GM21529 (cell line): ENCODE measurements at regions not wholly inside any gene's neighbourhood (a gene's known extent, or its start where the extent isn't known, plus 50 kb on each side); places are given as distances from the start of the nearest gene placed in this dataset.
A peak's percentile ranks its signal among the peaks of the same experiment; 100 is the strongest.

Source experiments
- ATAC-seq: cut with Tn5 transposase; IDR thresholded peaks from one replicate; pipeline ENCODE4 v1.9.1; 2021; ENCODE audit not compliant: unreplicated experiment

DNA sequence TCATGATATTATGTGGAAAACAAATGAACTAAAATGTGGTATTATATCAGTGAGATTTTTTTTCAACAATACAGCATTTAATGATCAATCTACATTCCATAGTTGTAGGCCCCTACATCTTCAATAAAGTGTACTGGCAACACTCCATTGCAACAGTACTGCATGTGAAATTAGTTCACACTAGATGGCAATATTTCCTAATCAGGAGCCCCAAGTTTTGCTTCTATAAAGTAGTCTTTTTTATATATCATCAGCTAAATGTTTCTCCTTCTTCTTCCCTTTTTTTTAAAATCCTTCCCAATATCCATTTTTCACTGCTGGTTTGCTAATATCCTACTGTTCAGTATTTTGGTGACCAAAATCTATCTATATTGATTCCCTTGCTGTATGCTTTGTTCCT lies 528.3 kb upstream of the ATXN8OS start:
- ATAC-seq = no peak

DNA sequence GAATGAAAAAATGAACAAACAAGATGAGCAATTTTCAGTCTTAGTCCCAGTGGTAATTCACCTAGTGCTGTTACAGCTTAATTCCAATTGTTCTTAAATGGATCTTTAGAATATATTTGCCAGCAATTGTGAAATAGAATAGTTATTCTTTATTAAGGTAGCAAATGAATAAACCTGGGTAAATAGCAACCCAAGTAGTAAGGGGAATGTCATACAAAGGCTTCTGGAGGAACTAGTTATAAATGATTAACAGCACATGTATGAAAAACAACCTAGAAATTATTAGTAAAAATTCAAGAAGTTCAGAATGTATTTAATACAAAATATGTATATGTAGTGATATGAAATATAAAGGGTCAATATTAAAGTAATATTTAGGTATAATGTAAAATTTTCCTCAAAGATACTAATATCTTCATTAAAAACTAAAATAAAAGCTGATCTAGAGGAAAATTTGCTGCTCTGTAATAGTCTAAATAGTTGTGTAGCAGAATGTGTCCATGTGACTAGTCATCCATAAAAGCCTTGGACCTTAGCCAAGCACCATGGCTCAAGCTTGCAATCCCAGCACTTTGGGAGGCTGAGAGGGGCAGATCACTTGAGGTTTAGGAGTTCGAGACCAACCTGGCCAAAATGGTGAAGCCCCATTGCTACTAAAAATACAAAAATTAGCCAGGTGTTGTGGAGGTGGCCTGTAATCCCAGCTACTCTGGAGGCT lies 535.9 kb upstream of the ATXN8OS start:
- ATAC-seq = no peak

DNA sequence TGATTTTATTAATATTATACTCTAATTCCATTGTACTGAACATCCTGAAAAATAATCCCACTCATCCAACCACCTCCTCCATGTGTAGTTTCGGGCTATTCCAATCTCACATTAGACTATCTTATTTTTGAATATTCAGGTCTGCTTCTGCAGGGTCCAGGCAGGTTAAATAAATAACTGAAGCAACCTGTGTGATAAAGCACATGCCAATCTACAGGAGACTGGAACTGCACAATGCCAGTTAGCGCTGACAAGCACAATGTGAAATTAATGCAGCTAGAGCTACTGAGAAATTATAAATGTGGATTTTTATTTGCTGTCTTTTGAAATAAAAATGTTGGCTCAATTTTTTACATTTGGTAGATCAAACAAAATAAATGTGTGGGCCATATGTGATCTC lies 540.1 kb upstream of the ATXN8OS start:
- no peak for ATAC-seq

DNA sequence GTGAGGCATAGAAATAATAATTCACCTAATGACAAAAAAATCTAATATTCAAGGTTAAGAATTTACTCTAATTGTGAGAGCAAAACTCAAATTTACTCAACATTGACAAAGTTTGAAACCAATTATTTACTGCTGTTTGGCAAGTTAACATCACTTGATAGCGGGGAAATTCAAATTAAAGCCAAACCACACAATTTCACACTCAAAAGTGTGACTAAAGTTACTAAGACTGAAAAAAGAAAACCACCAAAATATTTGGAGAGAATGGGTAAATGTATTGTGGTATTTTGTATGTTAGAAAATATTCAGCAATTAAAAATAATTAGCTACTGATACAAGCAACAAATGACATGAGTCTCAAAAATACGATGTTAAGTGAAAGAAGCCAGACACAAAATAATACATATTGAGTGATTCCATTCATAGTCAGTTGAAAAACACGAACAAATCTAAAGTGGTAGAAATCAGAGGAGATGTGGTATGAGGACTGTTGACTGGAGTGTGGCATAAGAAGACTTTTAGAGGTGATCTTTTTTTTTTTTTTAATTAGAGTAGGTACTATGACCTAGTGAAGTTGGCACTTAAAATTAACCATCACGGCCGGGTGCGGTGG lies 541.4 kb upstream of the ATXN8OS start:
- no peak for ATAC-seq

DNA sequence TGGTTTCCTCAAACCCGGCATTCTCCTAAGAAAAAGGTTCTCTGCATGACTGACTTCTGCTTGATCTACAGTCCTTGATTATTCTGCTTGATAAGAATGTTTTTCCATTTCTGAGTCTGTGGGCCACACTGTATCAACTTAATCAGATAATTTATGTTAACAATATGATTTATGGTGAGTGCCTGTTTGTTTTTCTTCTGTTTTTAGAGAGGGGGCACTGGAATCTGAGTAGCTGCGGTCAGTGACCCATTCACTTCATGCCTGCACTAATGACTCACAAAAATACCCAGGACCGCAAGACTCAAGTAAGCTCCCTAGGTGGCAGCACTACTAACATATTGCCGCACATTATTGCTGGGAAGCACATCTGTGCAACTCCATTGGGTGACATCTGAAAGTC lies 542.3 kb upstream of the ATXN8OS start:
- ATAC-seq = peak; percentile 87

DNA sequence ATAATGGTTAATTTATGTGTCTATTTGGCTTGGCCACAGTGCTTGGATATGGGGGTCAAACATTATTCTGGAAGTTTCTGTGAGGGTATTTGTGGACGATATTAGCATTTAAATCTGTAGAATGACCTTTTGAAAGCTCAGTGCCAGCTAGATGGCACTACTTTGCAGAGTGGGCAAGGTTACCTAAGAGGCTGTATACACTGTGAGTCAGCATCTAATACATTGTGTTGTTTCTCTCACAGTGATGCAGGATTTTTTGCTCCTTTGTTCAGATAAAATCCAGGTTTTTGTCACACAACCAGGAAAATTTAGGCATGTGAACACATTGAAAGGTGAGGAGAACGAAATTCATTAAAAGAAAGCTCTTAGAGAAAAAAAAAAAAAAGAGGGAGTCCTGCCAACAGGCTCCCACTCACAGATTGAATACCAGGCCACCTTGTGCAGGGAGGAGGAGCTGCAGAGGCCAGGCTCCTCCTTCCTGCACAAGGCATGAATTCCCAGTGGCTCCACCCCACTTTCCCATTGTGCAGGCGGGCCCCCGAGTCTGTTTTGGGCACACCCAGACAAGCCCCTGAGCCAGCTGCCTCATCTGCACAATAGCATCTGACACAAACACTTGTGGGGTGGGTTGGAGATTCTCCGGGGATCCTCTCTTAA lies 551.0 kb upstream of the ATXN8OS start:
- no peak for ATAC-seq

DNA sequence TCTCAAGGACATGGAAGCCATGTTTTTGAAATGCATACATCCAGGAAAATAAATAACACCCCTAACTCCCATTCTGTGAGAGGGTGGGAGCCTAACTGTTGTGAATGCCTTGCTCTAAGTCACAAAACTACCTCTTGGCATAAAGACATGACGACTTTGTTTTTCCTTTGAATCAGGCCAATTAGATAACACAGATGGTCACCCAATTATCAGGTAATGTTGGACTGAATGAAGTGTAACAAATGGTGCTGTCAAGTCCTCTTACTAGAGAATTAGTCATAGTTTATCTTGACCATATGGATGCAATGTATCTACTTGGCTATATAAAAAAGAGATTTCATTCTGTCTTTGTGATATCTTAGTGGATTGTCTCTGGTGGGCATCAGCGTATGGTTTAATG lies 553.6 kb upstream of the ATXN8OS start:
- ATAC-seq = no peak

DNA sequence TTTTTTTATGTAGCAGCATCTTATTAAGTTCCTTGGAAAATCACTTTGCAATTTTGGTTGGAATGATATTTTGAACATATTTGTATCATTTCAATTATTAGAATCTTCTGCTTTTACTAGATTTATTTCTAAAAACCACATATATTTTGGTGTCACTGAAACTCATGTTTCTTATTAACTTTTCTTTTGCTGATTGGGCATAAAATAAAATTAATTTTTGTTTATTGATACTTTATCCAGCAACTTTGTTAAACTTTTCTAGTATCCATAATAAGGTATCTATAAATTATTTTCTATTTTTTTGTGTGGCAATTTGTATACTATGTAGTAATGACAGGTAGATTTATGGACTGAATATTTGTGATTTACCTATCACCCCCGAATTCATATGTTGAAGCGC lies 556.4 kb upstream of the ATXN8OS start:
- no peak for ATAC-seq

DNA sequence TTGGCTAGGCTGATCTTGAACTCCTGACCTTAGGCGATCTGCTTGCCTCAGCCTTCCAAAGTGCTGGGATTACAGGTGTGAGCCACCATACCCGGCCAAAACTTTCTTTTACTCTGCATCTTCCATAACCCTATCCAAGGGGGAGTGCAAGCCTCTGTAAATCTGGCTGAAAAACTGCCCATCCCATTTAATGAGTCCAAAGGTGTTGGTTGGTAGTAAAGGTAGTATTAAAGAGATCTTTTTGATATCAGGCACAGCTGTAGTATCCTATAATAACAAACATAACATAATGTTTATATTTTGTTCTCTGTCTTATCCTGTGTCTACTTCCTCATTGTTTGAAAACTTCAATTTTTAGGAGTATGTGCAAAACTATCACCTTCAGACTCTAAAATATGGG lies 559.8 kb upstream of the ATXN8OS start:
- no peak for ATAC-seq

DNA sequence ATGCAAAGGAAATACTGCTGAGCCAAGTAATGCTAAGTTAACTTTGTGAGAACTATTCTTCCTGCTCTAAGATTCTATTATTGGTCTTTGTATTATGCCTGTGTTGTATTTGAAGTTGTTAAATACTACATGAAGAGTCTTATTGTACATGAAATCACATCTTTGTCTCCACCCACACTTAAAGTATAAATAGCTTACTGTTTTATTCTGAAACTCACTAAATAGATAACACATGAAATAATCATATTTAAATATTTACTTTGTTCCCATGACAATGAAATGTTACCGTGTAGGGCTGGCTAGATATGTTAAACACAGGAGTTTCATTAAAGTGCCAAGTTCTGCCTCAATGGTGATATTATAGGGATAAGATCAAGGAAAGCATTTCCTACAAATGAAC lies 562.1 kb upstream of the ATXN8OS start:
- no peak for ATAC-seq

DNA sequence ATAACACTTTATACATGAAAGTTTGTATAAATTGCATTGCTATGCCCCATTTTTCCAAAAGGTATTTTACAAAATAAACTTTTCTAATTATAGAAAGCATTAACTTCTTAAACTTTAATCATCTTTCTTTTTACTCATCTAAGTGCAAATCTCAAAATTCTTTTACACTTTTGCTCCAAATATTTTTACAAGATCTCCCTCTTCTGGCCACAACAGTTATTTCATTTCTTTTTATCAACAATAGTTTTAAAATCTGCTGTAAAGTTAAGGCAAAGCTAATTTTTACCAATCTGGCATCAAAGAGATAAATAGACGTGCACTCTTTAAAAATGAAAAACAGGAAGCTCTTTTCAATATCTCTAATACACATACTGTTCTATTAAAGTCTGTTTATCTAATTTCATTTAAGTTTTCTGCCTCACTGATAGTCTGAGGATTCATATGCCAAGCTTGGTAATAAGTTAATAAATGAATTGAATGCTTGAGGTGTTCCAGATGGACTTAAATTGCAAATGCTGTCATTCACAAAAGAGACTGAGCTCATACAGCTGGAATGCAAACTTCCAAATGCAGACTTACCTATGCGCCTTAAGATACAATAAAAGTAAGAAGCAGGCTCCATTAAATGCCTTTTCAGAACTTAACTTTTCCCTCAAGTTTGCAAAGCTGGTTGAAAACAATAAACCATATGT lies 583.0 kb upstream of the ATXN8OS start:
- ATAC-seq = no peak

DNA sequence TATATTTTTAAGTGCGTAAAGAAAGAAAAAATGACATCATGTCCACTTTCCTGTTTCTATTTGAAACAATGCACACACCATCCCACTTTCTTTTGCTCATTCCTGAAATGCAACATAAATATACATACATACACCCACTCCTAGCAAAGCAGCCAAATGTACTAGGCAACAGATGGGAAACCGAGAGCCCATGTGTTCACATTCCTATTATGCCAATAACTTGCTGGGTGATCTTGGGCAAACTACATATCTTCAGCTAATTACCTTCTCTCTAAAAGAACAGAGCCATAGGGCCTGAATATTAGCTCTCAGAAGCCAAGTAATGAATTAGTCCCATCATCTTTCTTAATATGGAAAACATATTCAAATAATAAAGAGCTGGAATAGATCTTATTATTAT lies 610.6 kb upstream of the ATXN8OS start:
- ATAC-seq = no peak

DNA sequence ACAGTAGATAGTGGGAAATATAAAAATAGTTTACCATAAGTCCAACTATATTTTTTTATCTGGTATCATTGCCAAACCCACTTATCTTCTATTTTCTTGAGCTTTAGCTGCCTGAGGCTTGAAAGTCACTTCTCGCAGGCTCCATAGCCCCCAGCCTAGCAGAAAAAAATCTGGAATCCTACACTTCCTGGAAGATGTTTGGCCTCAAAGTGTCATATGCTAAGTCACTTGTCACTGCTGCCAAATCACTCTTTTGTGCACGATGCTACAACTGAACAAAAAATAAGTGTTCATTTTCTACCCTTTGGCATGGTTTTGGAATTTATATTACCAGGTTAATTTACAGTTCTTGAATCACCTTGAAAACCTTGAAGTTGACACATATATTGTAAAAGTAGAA lies 612.5 kb upstream of the ATXN8OS start:
- ATAC-seq = no peak

DNA sequence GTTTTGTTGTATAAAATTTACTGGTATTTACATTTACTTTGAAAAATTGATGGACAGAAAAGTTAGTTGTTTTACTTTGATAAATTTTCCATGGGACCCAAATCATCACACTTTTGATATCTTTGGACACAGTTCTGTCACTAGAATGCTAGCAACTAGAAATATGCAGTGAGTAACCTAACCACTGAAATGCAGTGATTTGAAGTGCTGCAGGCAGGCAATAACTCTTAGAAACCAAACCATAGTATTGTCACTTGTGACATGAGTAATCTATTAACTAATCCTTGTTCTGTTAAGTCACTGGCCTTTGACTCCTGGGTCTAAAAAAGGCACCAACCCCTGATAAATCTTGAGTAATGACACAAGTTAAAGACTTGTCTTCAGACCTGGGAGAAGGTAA lies 620.0 kb upstream of the ATXN8OS start:
- no peak for ATAC-seq

DNA sequence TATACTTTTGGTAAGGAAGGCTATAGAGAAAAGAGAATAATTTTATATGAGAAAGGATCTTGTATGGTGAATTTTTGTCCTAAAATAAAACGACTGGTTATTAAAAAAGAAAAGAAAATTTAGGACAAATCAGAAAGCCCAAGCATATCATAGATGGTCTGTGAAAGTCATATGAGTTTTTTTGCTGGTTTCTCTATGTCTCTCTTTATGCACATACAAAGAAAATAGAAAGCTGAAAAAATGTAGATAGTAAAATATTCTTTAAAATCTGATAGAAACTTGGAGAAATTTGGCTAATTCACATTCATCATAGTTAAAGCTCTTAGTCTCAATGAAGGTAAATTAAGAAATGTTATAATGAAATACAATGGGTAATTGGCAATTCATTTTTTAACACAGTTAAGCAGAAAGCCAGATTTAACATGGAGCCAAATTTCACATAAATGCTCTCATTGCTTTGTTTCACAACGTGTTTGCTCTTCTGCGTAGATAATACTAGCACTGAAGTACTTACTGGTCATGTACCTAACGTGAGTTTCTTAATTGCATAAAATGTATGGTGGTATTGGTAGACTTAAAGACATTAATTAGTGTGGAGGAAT lies 621.5 kb upstream of the ATXN8OS start:
- ATAC-seq = no peak

DNA sequence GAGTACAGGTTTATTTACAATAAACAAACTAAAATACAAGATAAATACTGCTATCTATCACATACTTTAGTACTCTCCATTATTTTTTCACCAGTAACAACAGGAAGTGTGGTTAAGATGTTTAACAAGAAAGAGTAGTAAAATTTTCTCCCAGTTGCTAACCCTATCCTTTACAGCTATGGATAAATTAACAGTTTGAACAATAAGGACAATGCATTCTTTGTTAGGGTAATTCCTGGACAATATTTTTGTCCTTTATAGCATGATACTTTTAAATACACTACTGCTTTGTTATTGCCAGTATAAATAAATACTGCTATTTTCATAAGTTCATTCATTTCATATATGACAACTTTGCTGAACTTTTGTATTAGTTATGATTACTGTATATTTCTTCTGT lies 630.2 kb upstream of the ATXN8OS start:
- no peak for ATAC-seq

DNA sequence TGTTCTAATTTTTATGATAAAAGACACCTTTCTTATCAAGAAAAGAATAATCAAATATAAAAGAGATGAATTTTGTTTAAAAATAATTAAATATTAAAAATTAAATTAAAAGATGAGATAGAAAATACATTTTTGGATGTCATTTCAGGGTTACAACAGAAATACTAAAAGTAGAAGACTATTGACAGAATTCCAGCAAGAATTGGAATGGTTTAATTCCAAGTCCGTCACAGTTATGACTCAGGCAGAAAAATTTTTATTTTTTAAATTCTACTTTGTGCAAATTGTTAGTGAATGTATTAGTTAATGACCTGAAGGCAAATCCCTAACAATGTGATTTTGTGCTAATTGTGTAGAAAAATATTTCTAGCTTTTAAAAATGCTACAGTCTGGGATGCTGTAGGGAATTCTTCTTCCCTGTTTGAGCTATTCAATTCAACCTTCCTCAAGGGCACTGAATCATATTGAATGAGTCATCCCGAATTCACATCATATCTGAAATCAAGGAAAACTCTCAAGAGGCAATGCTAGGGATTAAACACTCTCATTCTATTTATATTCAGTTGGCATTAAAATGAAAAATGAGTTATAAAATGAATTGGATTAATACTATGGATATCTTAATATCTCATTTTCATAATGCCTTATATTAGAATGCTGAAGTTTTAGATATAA lies 633.5 kb upstream of the ATXN8OS start:
- ATAC-seq = no peak

DNA sequence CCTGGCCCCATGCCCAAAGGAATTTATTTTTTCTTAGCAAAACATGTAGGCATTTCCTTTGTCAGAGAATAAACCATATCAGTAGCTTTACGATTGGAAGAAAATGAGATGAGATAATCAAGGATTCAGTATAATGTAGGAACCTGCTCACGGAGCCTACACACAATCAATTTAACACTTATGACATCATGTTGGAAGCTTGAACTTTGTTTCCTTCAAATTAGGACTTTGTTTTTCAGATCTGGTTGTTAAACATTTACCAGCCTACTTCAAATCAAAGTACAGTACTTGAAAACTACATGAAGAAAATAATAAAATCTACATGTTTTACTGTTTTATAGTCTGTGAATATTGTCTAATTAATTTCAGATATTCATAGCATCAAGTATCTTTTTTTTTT lies 639.0 kb upstream of the ATXN8OS start:
- ATAC-seq = no peak

DNA sequence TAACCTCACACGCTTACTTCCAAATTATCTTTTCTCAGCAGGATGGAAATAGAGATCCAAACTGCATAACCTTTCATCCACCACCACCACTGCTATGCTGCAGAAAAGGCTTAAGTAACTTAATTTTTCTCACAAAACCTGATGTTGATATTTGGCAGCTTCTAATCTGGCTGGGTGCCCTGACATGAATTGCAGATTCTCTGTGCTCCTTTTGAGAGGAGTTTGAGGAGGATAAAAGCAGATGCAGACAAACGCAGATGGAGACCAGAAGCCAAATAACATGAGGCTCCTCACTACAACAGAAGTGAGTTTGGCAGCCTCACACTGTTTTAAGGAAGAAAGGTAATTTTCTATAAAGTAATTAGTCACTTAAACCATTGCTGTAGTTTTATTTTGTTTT lies 646.2 kb upstream of the ATXN8OS start:
- ATAC-seq = no peak

DNA sequence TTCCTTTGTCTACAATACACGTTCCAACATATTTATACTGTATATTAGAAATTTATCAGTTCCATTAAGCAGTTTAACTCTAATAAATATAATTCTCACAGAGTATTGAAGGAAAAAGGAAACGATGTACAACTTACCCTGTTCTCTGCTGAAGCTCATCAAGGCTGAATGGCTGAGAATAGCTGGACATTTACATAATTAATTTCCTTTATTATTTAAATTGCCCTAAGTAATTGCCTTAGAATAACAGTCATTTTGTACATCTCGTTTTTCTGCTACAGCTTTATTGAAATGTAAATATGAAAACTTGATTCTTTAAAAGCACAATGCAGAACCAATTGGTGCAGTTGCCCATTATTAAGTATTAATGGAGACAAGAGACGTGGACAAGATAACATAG lies 648.3 kb upstream of the ATXN8OS start:
- no peak for ATAC-seq

DNA sequence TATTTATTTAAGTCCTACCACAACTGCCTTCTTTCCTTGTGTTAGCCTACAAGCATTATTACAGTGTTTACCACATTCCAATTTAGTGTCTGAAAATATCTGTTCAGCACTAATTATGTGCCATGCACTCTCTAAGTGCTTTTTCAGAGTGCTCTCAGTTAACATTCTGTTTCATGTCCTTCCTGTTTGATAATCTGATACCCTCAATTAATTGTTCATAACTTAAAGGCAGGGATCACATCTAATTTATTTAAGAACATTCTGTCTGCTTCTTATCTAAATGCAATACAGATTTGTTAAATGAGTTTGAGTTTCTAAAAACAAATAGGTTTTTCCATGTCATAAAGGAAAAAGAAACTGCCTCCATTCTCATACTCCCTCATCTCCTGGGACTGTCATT lies 649.6 kb upstream of the ATXN8OS start:
- no peak for ATAC-seq
